Activated CD8-positive, alpha-beta T cell treated with anti-CD3 and anti-CD28 coated beads, Interleukin-2, amount 10 ng/mL, durations not matched to agents 7 days and 5 days (primary cell): ENCODE measurements at regions not wholly inside any gene's neighbourhood (a gene's known extent, or its start where the extent isn't known, plus 50 kb on each side); places are given as distances from the start of the nearest gene placed in this dataset.
"Not testable (repeated sequence)": the region's sequence is repeated elsewhere in the genome, so short reads cannot be mapped to it uniquely, and the experiment has no call there.

Source experiments
- ATAC-seq: fragments of 150-1000 bp; cut with Tn5 transposase; one replicate; pipeline ENCODE4 v1.10.0; 2021; ENCODE audit warnings: moderate library complexity
- CTCF ChIA-PET: fragments of 350-600 bp; sonication (Branson Sonifier 250); formaldehyde crosslinking; loops from one replicate; lab custom pipeline; 2021; ENCODE audit warnings: antibody characterized with exemption; lab: Charles Lee
- POLR2A ChIA-PET: fragments of 350-600 bp; sonication (Branson Sonifier 250); formaldehyde crosslinking; loops from one replicate; lab custom pipeline; 2021; ENCODE audit warnings: antibody characterized with exemption; lab: Charles Lee
- DNase-seq: peaks from one replicate; pipeline ENCODE4 v3.0.0-alpha.2; 2020
- H3K27ac Mint-ChIP-seq: one replicate; pipeline ENCODE4 v1.8.0; 2021; ENCODE audit warnings: mild to moderate bottlenecking, mixed read lengths
- H3K27me3 Mint-ChIP-seq: one replicate; pipeline ENCODE4 v1.8.0; 2021; ENCODE audit warnings: low read depth, mixed read lengths
- H3K36me3 Mint-ChIP-seq: one replicate; pipeline ENCODE4 v1.8.0; 2021; ENCODE audit warnings: low read depth, mixed read lengths
- H3K4me1 Mint-ChIP-seq: one replicate; pipeline ENCODE4 v1.8.0; 2021; ENCODE audit warnings: low read depth, mixed read lengths
- H3K4me3 Mint-ChIP-seq: one replicate; pipeline ENCODE4 v1.8.0; 2021; ENCODE audit warnings: mild to moderate bottlenecking, mixed read lengths
- H3K9me3 Mint-ChIP-seq: one replicate; pipeline ENCODE4 v1.8.0; 2022; ENCODE audit warnings: mixed read lengths; ENCODE audit not compliant: insufficient read depth

DNA sequence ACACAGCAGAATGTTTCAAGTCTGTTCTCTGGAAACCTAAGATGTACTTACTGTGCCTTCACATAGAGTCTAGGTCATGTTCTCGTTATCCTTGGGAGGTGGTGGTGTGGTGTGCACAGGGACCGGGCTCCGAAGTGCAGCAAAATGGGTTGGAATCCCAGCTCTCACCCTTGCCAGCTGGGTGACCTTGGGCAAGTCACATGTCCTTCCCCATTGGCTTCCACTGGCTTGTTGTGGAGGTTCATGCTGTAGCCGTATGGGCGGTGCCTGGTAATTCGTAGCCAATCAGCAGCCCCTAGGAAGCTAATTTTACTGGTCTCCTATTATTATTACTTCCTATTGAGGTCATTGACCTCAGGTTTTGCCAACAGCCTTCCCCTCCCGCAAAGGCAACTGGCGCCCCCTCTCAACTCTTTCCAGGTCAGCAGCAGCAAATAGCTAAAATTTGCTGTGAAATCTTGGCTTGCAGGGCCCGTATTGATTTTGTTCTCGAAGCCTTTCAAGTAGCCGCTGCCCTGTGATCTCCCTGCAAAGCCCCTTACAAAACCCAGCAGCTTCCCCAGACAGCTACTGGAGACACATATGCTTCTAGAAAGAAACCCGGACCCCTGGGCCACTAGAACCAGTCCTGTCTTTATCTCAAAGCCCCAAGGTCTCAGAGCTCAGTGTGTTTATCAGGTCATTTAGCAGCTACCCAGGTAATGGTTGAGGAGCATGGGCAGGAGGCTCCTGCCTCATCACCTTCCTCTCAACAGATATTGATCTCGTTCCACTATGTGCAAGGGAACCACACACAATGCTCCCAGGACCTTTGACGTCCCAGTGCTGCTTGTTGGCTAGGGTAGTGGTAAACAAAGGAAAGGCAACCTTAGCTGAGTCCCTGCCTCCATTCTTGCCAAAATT, 66.5 kb upstream of the SLC1A4 start:
- H3K27me3 Mint-ChIP-seq, result no peaks in the 10 kb centered on the region
- ChIA-PET CTCF (interaction anchor here (0.7 to 9.4 kb wide), 7 partner anchors 10 to 143 kb away, joined by 3 to 98 read pairs (median 3); no protein-coding TSS in a partner anchor), POLR2A (interaction anchor here (1.5 kb wide), 1 partner anchor 24 kb away, joined by 4 read pairs; no protein-coding TSS in a partner anchor)
- no peak overlapping the region for H3K4me3 Mint-ChIP-seq
- peaks cover 26% of the 10 kb centered on the region for H3K4me1 Mint-ChIP-seq
- H3K36me3 Mint-ChIP-seq, result peaks cover 25% of the 10 kb centered on the region
- ATAC-seq (no peak), DNase-seq (no peak)
- H3K27ac Mint-ChIP-seq, result no peak overlapping the region
- peaks cover 13% of the 10 kb centered on the region for H3K9me3 Mint-ChIP-seq

DNA sequence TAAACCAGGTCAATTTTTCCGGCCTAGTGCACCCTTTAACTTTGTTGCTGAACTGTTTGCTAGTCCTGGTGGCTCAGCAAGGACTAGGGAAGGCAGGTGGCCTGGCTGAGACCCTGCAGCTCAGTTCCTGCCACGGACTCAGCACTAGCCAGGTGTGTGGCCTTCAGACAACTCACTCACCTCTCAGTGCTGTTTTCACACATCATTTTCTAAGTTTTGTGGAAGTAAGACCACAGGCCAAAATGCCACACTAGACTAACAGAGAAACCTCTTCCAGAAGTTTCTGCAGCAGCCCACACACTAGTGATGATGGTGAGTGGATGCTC, 65.9 kb upstream of the SLC1A4 start:
- no peak for DNase-seq
- CTCF ChIA-PET, result interaction anchor here (0.7 to 9.4 kb wide), 6 partner anchors 11 to 142 kb away, joined by 3 to 98 read pairs (median 3); no protein-coding TSS in a partner anchor
- H3K4me3 Mint-ChIP-seq, result no peak overlapping the region
- peaks cover 25% of the 10 kb centered on the region for H3K36me3 Mint-ChIP-seq
- H3K9me3 Mint-ChIP-seq, result peaks cover 14% of the 10 kb centered on the region
- H3K27ac Mint-ChIP-seq, result no peak overlapping the region
- H3K4me1 Mint-ChIP-seq, result peaks cover 20% of the 10 kb centered on the region
- no peaks in the 10 kb centered on the region for H3K27me3 Mint-ChIP-seq
- POLR2A ChIA-PET, result no interaction called here
- ATAC-seq, result no peak

DNA sequence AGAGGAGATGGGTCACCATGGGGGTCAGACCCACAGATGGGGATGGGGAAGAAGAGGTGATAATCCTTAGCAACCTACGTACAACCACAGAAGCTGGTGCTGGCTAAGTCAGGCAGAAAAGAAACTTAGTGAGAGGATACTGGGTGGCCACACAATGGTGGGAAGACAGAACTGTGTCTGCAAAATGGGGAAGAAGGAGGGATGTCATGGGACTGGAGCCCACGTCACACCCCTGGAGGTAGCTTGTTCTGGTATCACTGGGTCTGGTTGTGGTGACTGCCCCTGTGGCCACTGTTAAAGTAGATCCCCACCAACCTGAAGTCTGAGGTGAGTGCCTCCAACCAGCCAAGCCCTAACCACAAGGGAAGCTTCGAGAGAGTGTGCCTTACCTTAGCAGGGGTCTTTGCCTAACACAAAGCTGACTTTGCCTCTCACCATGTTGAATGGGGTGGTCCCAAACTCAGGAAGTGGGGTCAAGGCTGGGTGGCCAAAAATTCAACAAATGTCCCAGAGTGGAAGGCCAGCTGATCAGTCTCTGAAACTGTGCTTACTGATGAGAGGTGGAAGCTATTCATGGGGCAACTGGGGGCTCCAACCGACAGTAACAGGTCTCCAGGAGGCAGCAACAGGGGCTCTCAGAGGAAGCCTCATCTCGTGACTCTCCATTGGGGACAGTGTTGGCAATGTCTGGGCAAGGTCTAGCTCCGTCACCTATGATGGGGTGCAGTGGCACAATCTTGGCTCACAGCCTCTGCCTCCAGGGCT, 64.8 kb upstream of the SLC1A4 start:
- H3K27ac Mint-ChIP-seq, result peak overlapping the region; percentile 39
- peaks cover 25% of the 10 kb centered on the region for H3K36me3 Mint-ChIP-seq
- H3K4me3 Mint-ChIP-seq, result no peak overlapping the region
- no peak for ATAC-seq
- DNase-seq, result no peak
- CTCF ChIA-PET, result interaction anchor here (0.7 to 1.3 kb wide), 5 partner anchors 13 to 116 kb away, joined by 3 to 5 read pairs (median 3); no protein-coding TSS in a partner anchor
- peaks cover 10% of the 10 kb centered on the region for H3K4me1 Mint-ChIP-seq
- peaks cover under 1% of the 10 kb centered on the region for H3K27me3 Mint-ChIP-seq
- H3K9me3 Mint-ChIP-seq, result peaks cover 14% of the 10 kb centered on the region
- POLR2A ChIA-PET, result interaction anchor here (0.6 kb wide), 1 partner anchor 28 kb away, joined by 3 read pairs; no protein-coding TSS in a partner anchor

DNA sequence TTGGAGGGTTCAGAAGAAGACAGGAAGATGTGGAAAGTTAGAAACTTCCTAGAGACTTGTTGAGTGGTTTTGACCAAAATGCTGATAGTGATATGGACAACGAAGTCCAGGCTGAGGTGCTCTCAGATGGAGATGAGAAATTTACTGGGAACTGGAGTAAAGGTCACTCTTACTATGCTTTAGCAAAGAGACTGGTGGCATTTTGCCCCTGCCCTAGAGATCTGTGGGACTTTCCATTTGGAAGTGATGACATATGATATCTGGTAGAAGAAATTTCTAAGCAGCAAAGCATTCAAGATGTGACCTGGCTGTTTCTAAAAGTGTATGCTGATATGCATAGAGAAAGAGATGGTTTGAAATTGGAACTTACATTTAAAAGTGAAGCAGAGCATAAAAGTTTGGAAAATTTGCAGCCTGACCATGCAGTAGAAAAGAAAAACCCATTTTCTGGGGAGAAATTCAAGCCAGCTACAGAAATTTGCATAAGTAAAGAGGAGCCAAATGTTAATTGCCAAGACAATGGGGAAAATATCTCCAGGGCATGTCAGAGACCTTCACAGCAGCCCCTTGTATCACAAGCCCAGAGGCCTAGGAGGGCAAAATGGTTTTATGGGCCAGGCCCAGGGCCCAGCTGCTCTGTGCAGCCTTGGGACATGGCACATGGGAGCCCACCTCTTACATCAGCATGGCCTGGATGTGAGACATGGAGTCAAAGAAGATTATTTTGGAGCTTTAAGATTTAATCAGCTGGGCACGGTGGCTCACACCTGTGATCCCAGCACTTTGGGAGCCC, 63.1 kb upstream of the SLC1A4 start:
- H3K4me3 Mint-ChIP-seq, CTCF ChIA-PET, H3K27ac Mint-ChIP-seq, H3K27me3 Mint-ChIP-seq, DNase-seq, ATAC-seq, H3K4me1 Mint-ChIP-seq: not testable (repeated sequence)
- Mint-ChIP-seq H3K36me3 (peaks cover 25% of the 10 kb centered on the region), H3K9me3 (peaks cover 14% of the 10 kb centered on the region)
- POLR2A ChIA-PET, result interaction anchor here (0.6 kb wide), 1 partner anchor 176 kb away, joined by 3 read pairs; no protein-coding TSS in a partner anchor

DNA sequence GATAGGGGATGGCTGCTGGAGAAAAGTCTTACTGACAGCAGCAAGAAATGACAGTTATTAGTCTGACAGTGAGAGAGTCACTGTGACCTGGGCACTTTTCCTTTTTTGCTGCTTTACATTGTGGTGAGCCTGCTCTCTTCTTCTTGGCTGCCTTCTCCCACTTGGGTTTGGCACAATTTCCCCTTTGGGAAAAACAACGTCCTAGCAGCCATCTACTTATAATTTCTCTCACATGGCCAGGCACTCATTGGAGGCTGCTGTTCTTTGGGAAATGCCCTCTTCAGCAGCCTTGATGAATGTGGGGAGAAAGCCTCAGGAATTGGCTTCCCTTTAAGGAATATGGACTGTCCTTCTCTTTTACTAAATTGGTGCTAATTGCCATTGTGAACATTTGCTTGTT, 60.4 kb upstream of the SLC1A4 start:
- Mint-ChIP-seq H3K4me1 (peaks cover 7% of the 10 kb centered on the region), H3K36me3 (peaks cover 25% of the 10 kb centered on the region), H3K4me3 (no peak overlapping the region), H3K9me3 (peaks cover 14% of the 10 kb centered on the region), H3K27me3 (peaks cover 13% of the 10 kb centered on the region), H3K27ac (no peak overlapping the region)
- ChIA-PET CTCF (no interaction called here), POLR2A (no interaction called here)
- no peak for DNase-seq
- no peak for ATAC-seq

DNA sequence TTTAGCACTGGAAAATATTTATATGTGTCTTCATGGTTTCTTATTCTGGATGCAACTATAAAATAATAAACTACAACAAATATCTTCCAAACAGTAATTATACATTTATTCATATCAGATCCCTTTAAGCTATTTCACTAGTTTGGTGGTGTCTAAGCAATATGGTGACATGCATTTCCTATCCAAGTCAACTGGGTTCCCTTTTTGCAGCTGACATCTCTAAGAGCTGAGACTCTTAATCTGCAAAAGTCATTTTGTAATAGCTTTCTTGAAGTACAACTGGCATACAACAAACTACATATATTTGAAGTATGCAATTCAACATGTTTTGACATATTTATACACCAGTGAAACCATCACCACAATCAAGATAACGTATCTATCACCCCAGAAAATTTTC, 59.9 kb upstream of the SLC1A4 start:
- ChIA-PET CTCF (no interaction called here), POLR2A (no interaction called here)
- no peak for DNase-seq
- Mint-ChIP-seq H3K27me3 (peaks cover 17% of the 10 kb centered on the region), H3K36me3 (peaks cover 24% of the 10 kb centered on the region), H3K9me3 (peaks cover 14% of the 10 kb centered on the region), H3K27ac (no peak overlapping the region), H3K4me3 (no peak overlapping the region), H3K4me1 (peaks cover 2% of the 10 kb centered on the region)
- ATAC-seq, result no peak

DNA sequence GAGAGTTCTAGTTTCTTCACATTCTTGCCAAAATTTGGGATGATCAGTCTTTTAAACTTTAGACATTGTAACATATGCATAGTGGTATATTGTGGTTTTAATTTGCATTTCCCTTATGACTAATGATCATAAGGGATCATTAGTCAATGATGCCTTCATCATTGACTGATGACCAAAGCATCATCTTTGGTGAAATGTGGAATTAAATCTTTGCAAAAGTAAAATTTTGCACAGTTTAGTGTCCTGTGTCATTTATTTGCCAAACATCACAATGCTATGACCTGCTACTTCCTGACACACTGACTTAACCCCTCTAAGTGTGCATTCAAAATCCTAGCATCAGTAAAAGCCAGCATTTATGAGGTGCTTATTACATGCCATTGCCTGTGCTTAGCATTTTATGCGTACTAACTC, 58.9 kb upstream of the SLC1A4 start:
- Mint-ChIP-seq H3K36me3 (peaks cover 20% of the 10 kb centered on the region), H3K4me3 (no peak overlapping the region), H3K4me1 (no peaks in the 10 kb centered on the region), H3K9me3 (peaks cover 16% of the 10 kb centered on the region), H3K27me3 (peaks cover 18% of the 10 kb centered on the region), H3K27ac (no peak overlapping the region)
- ChIA-PET POLR2A (no interaction called here), CTCF (no interaction called here)
- DNase-seq, result no peak
- no peak for ATAC-seq

DNA sequence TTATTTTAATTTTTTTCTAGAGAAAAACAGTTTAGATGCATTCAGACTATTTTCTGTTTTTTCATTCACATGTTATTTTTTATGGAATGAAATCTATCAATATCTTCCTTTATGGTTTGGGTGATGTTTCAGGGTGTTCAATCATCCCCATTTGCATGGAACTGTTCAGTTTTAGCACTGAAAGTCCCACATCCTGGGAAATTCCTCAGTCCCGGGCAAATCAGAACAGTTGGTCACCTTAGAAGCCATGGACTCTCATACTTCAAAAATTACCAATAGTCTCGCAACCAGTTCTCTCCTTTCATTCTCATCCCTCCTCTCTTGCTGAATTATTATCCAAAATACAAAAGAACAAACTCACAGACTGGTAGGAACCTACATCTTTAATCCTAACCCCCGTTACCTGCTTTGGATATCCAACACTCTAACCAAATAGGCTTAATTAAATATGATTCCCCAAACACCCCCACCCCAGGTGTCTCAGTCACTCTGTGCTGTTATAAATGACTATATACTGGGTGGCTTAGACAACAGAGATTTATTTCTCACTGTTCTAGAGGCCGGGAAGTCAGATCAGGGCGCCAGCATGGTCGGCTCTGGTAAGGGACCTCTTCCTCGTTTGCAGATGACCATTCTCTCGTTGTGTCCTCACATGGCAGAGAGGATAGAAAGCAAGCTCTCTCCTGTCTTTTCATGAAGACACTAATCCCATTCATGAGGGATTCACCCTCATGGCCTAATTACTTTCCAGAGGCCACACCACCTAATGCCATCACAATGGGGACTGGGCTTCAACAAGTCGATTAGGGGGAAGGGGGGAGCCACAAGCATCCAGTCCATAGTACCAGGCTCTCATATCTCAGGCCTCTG, 57.7 kb upstream of the SLC1A4 start:
- ChIA-PET POLR2A (interaction anchor here (1.8 kb wide), 1 partner anchor 15 kb away, joined by 7 read pairs; no protein-coding TSS in a partner anchor), CTCF (interaction anchor here (1.4 kb wide), 1 partner anchor 14 kb away, joined by 5 read pairs; no protein-coding TSS in a partner anchor)
- Mint-ChIP-seq H3K27ac (no peak overlapping the region), H3K9me3 (peaks cover 15% of the 10 kb centered on the region), H3K27me3 (peaks cover 22% of the 10 kb centered on the region), H3K36me3 (peaks cover 10% of the 10 kb centered on the region), H3K4me3 (no peak overlapping the region), H3K4me1 (no peaks in the 10 kb centered on the region)
- no peak for ATAC-seq
- no peak for DNase-seq

DNA sequence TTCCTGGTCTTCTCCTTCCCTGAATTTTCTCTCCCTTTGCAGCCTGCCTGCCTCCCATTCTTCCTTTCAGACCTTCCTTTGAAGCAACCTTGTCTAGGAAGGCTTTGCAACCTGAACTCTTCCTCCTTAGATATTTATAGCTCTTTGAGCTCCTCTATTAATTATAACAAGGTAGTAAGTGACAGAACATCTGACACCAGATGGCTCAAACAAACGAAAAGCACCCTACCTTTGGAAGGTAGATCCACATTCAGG, 57.2 kb upstream of the SLC1A4 start:
- Mint-ChIP-seq H3K27ac (no peak overlapping the region), H3K9me3 (peaks cover 15% of the 10 kb centered on the region), H3K27me3 (peaks cover 22% of the 10 kb centered on the region), H3K4me1 (no peaks in the 10 kb centered on the region), H3K36me3 (peaks cover 7% of the 10 kb centered on the region), H3K4me3 (no peak overlapping the region)
- ChIA-PET CTCF (interaction anchor here (1.4 kb wide), 1 partner anchor 14 kb away, joined by 5 read pairs; no protein-coding TSS in a partner anchor), POLR2A (interaction anchor here (1.8 kb wide), 1 partner anchor 14 kb away, joined by 7 read pairs; no protein-coding TSS in a partner anchor)
- DNase-seq (no peak), ATAC-seq (no peak)

DNA sequence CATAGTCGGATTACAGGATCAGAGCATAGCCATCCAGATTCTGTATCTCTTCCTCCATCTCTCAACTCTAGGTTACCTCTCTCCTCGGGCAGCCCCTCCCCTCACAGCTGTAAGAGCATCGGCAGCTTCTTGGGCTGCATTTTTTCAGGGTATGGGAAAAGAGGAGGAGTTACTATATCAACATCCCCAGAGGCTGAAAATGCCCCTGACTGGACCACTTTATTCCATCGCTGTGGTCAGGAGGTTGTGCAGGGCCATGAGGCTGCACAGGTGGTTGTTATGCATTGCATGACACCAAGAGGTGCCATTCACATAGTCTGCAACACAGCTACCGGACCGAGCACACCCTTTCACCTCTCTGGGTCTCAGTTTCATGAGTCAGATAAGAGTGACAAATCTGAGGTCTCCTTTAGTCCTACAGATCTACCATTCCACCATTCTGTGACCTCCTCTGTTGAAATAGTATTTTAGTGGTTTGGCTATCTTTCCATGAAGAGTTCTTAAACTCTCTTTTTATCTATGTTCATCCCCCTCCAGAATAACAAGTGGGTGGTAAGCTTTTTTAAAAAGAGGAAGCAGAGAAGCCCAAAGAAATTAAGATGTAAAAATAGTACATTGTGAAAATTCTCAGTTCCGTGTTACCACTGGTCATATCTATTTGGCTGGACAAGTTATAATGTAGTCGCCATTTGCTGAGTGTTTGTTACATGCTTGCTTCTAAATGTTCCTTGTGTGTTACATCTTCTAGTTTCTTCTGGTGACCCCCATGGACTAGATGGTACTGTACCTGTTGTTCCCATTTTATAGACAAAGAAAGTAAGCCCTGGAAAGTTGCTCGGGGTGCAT, 56.6 kb upstream of the SLC1A4 start:
- no peaks in the 10 kb centered on the region for H3K4me1 Mint-ChIP-seq
- ChIA-PET CTCF (interaction anchor here (1.4 kb wide), 1 partner anchor 15 kb away, joined by 5 read pairs; no protein-coding TSS in a partner anchor), POLR2A (interaction anchor here (1.8 kb wide), 1 partner anchor 14 kb away, joined by 7 read pairs; no protein-coding TSS in a partner anchor)
- DNase-seq (no peak), ATAC-seq (no peak)
- H3K4me3 Mint-ChIP-seq, result no peak overlapping the region
- peaks cover 12% of the 10 kb centered on the region for H3K9me3 Mint-ChIP-seq
- no peak overlapping the region for H3K27ac Mint-ChIP-seq
- H3K27me3 Mint-ChIP-seq, result peaks cover 22% of the 10 kb centered on the region
- H3K36me3 Mint-ChIP-seq, result peaks cover 1% of the 10 kb centered on the region
